SK-N-SH (cell line): ENCODE measurements at regions not wholly inside any gene's neighbourhood (a gene's known extent, or its start where the extent isn't known, plus 50 kb on each side); places are given as distances from the start of the nearest gene placed in this dataset.

Experiments
- CTCF ChIA-PET: fragments of 300-600, 350-600 bp; formaldehyde crosslinking; extraction: SDS; loops from one replicate; lab custom pipeline; 2021; lab: Yijun Ruan, JAX
- POLR2A ChIA-PET: fragments of 350-600 bp; sonication (Branson Sonifier 250); formaldehyde crosslinking; extraction: SDS; loops from one replicate; lab custom pipeline; 2020; ENCODE audit warnings: antibody characterized with exemption, inconsistent platforms; lab: Yijun Ruan, JAX
- DNase-seq: peaks from one replicate; pipeline ENCODE4 v3.0.0; 2012
- H2AFZ ChIP-seq: fragments of 200-600 bp; sonication (generic); 2 replicates; pipeline ENCODE4 v1.8.1; 2016; ENCODE audit warnings: antibody characterized with exemption, mild to moderate bottlenecking, low read depth
- H3F3A ChIP-seq: fragments of 200-600 bp; sonication (generic); replicated peaks from 2 replicates; pipeline ENCODE3; 2016; ENCODE audit warnings: antibody characterized with exemption, mild to moderate bottlenecking; ENCODE audit not compliant: insufficient read depth
- H3K27ac ChIP-seq, 2 experiments: fragments of 200-500 bp in 1 of 2; fragments of 200-600 bp in 1 of 2; sonication (Bioruptor generic) in 1 of 2; sonication (generic), shearing (Covaris generic) in 1 of 2; 2 replicates each; pipeline versions ENCODE4 v1.5.1 to v1.6.1; 2014 to 2016; ENCODE audit warnings: low read depth in 2 of 2, inconsistent platforms in 1 of 2, low read length in 1 of 2, mild to moderate bottlenecking in 1 of 2, mixed read lengths in 1 of 2
- H3K27me3 ChIP-seq: fragments of 200-600 bp; sonication (generic), shearing (Covaris generic); 2 replicates; pipeline ENCODE4 v1.6.1; 2016; ENCODE audit warnings: mixed run types; ENCODE audit not compliant: insufficient read depth
- H3K36me3 ChIP-seq, 2 experiments: fragments of 200-500 bp in 1 of 2; fragments of 200-600 bp in 1 of 2; sonication (Bioruptor generic) in 1 of 2; sonication (generic) in 1 of 2; replicated peaks in 1 of 2; 2 replicates each; pipeline versions ENCODE3 to v1.5.1; 2014 to 2016; ENCODE audit warnings: low read length in 1 of 2, mild to moderate bottlenecking in 1 of 2; ENCODE audit not compliant: insufficient read depth in 2 of 2, control insufficient read depth in 1 of 2
- H3K4me1 ChIP-seq, 2 experiments: fragments of 200-500 bp in 1 of 2; fragments of 200-600 bp in 1 of 2; sonication (Bioruptor generic) in 1 of 2; sonication (generic), shearing (Covaris generic) in 1 of 2; 2 replicates each; pipeline versions ENCODE4 v1.5.1 to v1.6.1; 2014 to 2016; ENCODE audit warnings: low read depth in 1 of 2, low read length in 1 of 2, mixed run types in 1 of 2; ENCODE audit not compliant: insufficient read depth in 2 of 2, control insufficient read depth in 1 of 2
- H3K4me2 ChIP-seq: fragments of 200-600 bp; sonication (generic), shearing (Covaris generic); 2 replicates; pipeline ENCODE4 v1.6.1; 2017; ENCODE audit warnings: mixed run types
- H3K4me3 ChIP-seq, 2 experiments: fragments of 200-500 bp in 1 of 2; fragments of 200-600 bp in 1 of 2; sonication (Bioruptor generic) in 1 of 2; sonication (generic), shearing (Covaris generic) in 1 of 2; 2 replicates each; pipeline versions ENCODE4 v1.5.1 to v1.8.1; 2014 to 2016; ENCODE audit warnings: low read depth in 2 of 2, inconsistent platforms in 1 of 2, low read length in 1 of 2, mild to moderate bottlenecking in 1 of 2, mixed read lengths in 1 of 2, moderate library complexity in 1 of 2
- H3K79me2 ChIP-seq: fragments of 200-600 bp; sonication (generic); 2 replicates; pipeline ENCODE4 v1.8.1; 2017; ENCODE audit warnings: mild to moderate bottlenecking; ENCODE audit not compliant: insufficient read depth
- H3K9ac ChIP-seq: fragments of 200-600 bp; sonication (generic); 2 replicates; pipeline ENCODE4 v1.6.1; 2017; ENCODE audit warnings: mixed run types
- H3K9me2 ChIP-seq: fragments of 200-600 bp; sonication (generic); 2 replicates; pipeline ENCODE4 v1.6.1; 2017; ENCODE audit warnings: mixed run types
- H3K9me3 ChIP-seq: fragments of 200-600 bp; sonication (generic); 2 replicates; pipeline ENCODE4 v1.6.1; 2017; ENCODE audit warnings: mixed run types, mild to moderate bottlenecking, moderate library complexity
- H4K20me1 ChIP-seq: fragments of 200-600 bp; sonication (generic); 2 replicates; pipeline ENCODE4 v1.6.1; 2017; ENCODE audit warnings: mild to moderate bottlenecking, mixed run types; ENCODE audit not compliant: insufficient read depth
- EP300 ChIP-seq, 2 experiments: IDR thresholded peaks; 2 replicates each; pipeline versions ENCODE4 v1.4.0 to v1.6.1; 2012; ENCODE audit warnings: borderline replicate concordance in 1 of 2, low read depth in 1 of 2, low read length in 1 of 2
- EZH2phosphoT487 ChIP-seq: fragments of 200-600 bp; sonication (generic); IDR thresholded peaks from 2 replicates; pipeline ENCODE4 v1.6.1; 2017; ENCODE audit warnings: low read depth, mixed run types, mild to moderate bottlenecking, antibody characterized with exemption, moderate library complexity, borderline replicate concordance
- FOXJ3 ChIP-seq: sonication (generic); formaldehyde crosslinking; IDR thresholded peaks from 2 replicates; pipeline ENCODE4 v1.5.1; 2020; ENCODE audit warnings: mild to moderate bottlenecking, missing genetic modification reagents
- GABPA ChIP-seq: IDR thresholded peaks from 2 replicates; pipeline ENCODE4 v1.4.0; 2012; ENCODE audit warnings: low read depth, mild to moderate bottlenecking
- GATA2 ChIP-seq: sonication (generic); formaldehyde crosslinking; IDR thresholded peaks from 2 replicates; pipeline ENCODE4 v1.5.0; 2020; ENCODE audit warnings: mild to moderate bottlenecking, missing genetic modification reagents
- MXI1 ChIP-seq: IDR thresholded peaks from 2 replicates; pipeline ENCODE4 v1.6.1; 2012; ENCODE audit warnings: mild to moderate bottlenecking, low read depth, low read length, improper control_type of control experiment
- POLR2AphosphoS5 ChIP-seq: IDR thresholded peaks from 2 replicates; pipeline ENCODE4 v1.6.1; 2012; ENCODE audit warnings: low read depth, low read length
- RAD21 ChIP-seq: IDR thresholded peaks from 2 replicates; pipeline ENCODE4 v1.6.1; 2012; ENCODE audit warnings: mild to moderate bottlenecking, low read length
- SIN3A ChIP-seq: IDR thresholded peaks from 2 replicates; pipeline ENCODE4 v1.6.1; 2012; ENCODE audit warnings: low read depth, mild to moderate bottlenecking, low read length, moderate library complexity, borderline replicate concordance
- TCF12 ChIP-seq: IDR thresholded peaks from 2 replicates; pipeline ENCODE4 v1.4.0; 2012
- TEAD4 ChIP-seq: IDR thresholded peaks from 2 replicates; pipeline ENCODE4 v1.4.0; 2012; ENCODE audit warnings: mild to moderate bottlenecking, borderline replicate concordance; ENCODE audit not compliant: insufficient read depth
- WGBS: methylation state at CpG from one replicate; pipeline ENCODE4 v1.1.6; 2017; ENCODE audit warnings: low lambda C conversion rate; 5-methylcytosine and 5-hydroxymethylcytosine counted together
- TF ChIP-seq, protein P1 (sequence below): IDR thresholded peaks from 2 replicates; pipeline ENCODE4 v1.4.0; 2012; ENCODE audit warnings: low read depth, borderline replicate concordance
- TF ChIP-seq, protein P2 (sequence below): IDR thresholded peaks from 2 replicates; pipeline ENCODE4 v1.6.1; 2012; ENCODE audit warnings: mild to moderate bottlenecking, low read depth, low read length, moderate library complexity
- TF ChIP-seq, protein P3 (sequence below): IDR thresholded peaks from 2 replicates; pipeline ENCODE4 v1.4.0; 2012; ENCODE audit warnings: low read depth
- TF ChIP-seq, protein P4 (sequence below): fragments of 150-350 bp; IDR thresholded peaks from 2 replicates; pipeline ENCODE4 v1.6.1; 2017; ENCODE audit warnings: antibody characterized with exemption, low read length, low read depth, borderline replicate concordance
- TF ChIP-seq, protein P5 (sequence below): IDR thresholded peaks from 2 replicates; pipeline ENCODE4 v1.4.0; 2012; ENCODE audit warnings: low read depth, borderline replicate concordance

DNA sequence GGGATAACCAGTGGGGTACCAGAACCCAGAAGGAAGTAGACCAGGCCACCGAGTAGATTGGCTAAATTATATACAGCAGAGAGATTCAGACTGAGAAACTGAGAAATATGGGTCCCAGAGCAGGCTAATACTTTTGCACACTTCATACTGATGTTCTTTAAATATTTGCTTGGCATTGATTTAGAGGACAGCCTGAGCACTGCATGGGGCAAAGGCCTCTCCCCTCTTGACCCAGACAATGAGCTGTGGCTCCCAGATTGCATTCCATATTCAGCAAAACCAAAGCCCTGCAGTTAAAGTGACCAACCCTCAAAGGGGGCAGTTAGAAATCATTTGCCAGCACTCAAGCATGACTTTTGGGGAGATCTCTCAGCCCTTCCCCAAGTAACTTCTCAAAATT is 279.2 kb downstream of the SUDS3 start (continued):
- TF ChIP-seq, protein P1, sequence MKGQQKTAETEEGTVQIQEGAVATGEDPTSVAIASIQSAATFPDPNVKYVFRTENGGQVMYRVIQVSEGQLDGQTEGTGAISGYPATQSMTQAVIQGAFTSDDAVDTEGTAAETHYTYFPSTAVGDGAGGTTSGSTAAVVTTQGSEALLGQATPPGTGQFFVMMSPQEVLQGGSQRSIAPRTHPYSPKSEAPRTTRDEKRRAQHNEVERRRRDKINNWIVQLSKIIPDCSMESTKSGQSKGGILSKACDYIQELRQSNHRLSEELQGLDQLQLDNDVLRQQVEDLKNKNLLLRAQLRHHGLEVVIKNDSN: no peak

DNA sequence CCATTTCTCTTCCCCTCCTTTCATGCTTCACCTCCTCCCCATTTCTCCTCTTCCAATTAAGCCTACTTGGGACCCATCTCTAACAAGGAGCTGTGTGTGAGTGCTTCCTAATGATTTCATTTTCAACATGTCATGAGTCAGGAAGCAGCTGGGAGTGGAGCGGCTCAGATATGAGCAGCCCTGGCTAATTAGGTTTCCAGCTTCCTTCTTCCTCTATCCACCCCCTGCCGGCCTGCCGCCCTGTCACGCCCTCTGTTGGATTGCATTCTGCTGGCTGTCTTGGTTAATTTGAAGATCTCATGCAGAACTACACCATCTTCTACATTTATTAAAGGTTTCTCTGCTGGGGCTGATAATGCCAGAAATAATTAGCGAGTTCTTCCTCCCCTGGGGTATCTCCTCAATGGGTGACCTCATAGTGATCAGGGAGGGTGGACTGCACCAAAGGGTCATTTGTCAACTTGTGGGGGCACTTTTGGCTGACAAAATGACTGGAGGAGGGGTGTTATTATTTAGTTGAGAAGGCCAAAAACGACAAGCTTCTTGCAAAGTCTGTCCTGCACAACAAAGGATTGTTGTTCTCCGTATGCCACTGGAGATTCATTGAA is 300.9 kb upstream of the SRRM4 start:
- Histone ChIP-seq H3K27me3 (no peaks in the 10 kb centered on the region), H3K9ac (no peak overlapping the region), H3K4me3 (no peak overlapping the region), H3K36me3 (no peaks in the 10 kb centered on the region), H4K20me1 (no peaks in the 10 kb centered on the region), H3K9me2 (no peaks in the 10 kb centered on the region), H3K4me2 (no peak overlapping the region), H2AFZ (no peak overlapping the region), H3F3A (no peaks in the 10 kb centered on the region), H3K27ac (no peak overlapping the region), H3K79me2 (no peaks in the 10 kb centered on the region), H3K4me1 (no peaks in the 10 kb centered on the region), H3K9me3 (no peaks in the 10 kb centered on the region; the same call in 1 of the 2 replicates)
- no peak for DNase-seq
- 38% methylated on average over 7 of the region's 7 CpGs for WGBS
- TF ChIP-seq, protein P2, sequence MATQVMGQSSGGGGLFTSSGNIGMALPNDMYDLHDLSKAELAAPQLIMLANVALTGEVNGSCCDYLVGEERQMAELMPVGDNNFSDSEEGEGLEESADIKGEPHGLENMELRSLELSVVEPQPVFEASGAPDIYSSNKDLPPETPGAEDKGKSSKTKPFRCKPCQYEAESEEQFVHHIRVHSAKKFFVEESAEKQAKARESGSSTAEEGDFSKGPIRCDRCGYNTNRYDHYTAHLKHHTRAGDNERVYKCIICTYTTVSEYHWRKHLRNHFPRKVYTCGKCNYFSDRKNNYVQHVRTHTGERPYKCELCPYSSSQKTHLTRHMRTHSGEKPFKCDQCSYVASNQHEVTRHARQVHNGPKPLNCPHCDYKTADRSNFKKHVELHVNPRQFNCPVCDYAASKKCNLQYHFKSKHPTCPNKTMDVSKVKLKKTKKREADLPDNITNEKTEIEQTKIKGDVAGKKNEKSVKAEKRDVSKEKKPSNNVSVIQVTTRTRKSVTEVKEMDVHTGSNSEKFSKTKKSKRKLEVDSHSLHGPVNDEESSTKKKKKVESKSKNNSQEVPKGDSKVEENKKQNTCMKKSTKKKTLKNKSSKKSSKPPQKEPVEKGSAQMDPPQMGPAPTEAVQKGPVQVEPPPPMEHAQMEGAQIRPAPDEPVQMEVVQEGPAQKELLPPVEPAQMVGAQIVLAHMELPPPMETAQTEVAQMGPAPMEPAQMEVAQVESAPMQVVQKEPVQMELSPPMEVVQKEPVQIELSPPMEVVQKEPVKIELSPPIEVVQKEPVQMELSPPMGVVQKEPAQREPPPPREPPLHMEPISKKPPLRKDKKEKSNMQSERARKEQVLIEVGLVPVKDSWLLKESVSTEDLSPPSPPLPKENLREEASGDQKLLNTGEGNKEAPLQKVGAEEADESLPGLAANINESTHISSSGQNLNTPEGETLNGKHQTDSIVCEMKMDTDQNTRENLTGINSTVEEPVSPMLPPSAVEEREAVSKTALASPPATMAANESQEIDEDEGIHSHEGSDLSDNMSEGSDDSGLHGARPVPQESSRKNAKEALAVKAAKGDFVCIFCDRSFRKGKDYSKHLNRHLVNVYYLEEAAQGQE: no peak
- TF ChIP-seq RAD21: no peak
- TF ChIP-seq, protein P3, sequence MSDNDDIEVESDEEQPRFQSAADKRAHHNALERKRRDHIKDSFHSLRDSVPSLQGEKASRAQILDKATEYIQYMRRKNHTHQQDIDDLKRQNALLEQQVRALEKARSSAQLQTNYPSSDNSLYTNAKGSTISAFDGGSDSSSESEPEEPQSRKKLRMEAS: no peak
- no peak for TF ChIP-seq MXI1
- TF ChIP-seq POLR2AphosphoS5: no peak
- TF ChIP-seq GABPA: no peak
- TF ChIP-seq TEAD4: no peak
- TF ChIP-seq EP300 (IDR thresholded peaks at IDR 0.05; ENCODE audit: borderline replicate concordance in 1 of 2, low read depth in 1 of 2, low read length in 1 of 2): no peak
- TF ChIP-seq, protein P4, sequence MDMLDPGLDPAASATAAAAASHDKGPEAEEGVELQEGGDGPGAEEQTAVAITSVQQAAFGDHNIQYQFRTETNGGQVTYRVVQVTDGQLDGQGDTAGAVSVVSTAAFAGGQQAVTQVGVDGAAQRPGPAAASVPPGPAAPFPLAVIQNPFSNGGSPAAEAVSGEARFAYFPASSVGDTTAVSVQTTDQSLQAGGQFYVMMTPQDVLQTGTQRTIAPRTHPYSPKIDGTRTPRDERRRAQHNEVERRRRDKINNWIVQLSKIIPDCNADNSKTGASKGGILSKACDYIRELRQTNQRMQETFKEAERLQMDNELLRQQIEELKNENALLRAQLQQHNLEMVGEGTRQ: no peak
- TF ChIP-seq, protein P5, sequence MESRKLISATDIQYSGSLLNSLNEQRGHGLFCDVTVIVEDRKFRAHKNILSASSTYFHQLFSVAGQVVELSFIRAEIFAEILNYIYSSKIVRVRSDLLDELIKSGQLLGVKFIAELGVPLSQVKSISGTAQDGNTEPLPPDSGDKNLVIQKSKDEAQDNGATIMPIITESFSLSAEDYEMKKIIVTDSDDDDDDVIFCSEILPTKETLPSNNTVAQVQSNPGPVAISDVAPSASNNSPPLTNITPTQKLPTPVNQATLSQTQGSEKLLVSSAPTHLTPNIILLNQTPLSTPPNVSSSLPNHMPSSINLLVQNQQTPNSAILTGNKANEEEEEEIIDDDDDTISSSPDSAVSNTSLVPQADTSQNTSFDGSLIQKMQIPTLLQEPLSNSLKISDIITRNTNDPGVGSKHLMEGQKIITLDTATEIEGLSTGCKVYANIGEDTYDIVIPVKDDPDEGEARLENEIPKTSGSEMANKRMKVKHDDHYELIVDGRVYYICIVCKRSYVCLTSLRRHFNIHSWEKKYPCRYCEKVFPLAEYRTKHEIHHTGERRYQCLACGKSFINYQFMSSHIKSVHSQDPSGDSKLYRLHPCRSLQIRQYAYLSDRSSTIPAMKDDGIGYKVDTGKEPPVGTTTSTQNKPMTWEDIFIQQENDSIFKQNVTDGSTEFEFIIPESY: no peak
- TF ChIP-seq FOXJ3 (CRISPR knock-in tag): no peak
- TF ChIP-seq GATA2 (CRISPR knock-in tag): no peak
- TF ChIP-seq EZH2phosphoT487: no peak
- no peak for TF ChIP-seq SIN3A
- TF ChIP-seq TCF12: no peak
- POLR2A ChIA-PET: no interaction called here
- CTCF ChIA-PET: no interaction called here
